Tibial nerve (tissue), 4 donors: ENCODE measurements at regions not wholly inside any gene's neighbourhood (a gene's known extent, or its start where the extent isn't known, plus 50 kb on each side); places are given as distances from the start of the nearest gene placed in this dataset.

Experiments
- EP300 ChIP-seq, 2 donors: sonication (generic); formaldehyde crosslinking; IDR thresholded peaks; one replicate each; pipeline ENCODE4 v1.6.1; 2017; ENCODE audit warnings: antibody characterized with exemption in 2 of 2, mild to moderate bottlenecking in 1 of 2
- POLR2A ChIP-seq, 2 donors: fragments of 450-650 bp; IDR thresholded peaks; one replicate each; pipeline ENCODE4 v1.6.1; 2017; ENCODE audit warnings: antibody characterized with exemption in 2 of 2, mild to moderate bottlenecking in 2 of 2, moderate library complexity in 2 of 2
- TF ChIP-seq, protein P1 (sequence below), 5 experiments: fragments of 200-600 bp in 3 of 5; fragments of 450-650 bp in 2 of 5; sonication (generic) in 3 of 5; IDR thresholded peaks; one replicate each; pipeline ENCODE4 v1.5.1; 2016 to 2019; ENCODE audit warnings: antibody characterized with exemption in 5 of 5, mild to moderate bottlenecking in 3 of 5, moderate library complexity in 2 of 5

DNA sequence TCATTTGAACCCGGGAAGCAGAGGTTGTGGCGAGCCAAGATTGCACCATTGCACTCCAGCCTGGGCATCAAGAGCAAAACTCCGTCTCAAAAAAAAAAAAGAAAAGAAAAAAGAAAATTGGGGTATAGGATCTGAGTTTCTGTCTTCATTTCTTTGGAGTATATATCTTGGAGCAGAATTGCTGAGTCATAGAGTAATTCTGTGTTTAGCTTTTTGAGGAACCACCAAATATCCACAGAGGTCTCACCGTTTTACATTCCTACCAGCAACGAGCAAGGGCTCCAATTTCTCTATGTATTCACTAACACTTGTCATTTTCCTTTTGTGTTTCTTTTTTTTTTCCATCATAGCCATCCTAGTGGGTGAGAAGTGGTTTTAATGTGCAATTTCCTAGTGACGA lies 87.6 kb upstream of the TEX51 start:
- TF ChIP-seq, protein P1, sequence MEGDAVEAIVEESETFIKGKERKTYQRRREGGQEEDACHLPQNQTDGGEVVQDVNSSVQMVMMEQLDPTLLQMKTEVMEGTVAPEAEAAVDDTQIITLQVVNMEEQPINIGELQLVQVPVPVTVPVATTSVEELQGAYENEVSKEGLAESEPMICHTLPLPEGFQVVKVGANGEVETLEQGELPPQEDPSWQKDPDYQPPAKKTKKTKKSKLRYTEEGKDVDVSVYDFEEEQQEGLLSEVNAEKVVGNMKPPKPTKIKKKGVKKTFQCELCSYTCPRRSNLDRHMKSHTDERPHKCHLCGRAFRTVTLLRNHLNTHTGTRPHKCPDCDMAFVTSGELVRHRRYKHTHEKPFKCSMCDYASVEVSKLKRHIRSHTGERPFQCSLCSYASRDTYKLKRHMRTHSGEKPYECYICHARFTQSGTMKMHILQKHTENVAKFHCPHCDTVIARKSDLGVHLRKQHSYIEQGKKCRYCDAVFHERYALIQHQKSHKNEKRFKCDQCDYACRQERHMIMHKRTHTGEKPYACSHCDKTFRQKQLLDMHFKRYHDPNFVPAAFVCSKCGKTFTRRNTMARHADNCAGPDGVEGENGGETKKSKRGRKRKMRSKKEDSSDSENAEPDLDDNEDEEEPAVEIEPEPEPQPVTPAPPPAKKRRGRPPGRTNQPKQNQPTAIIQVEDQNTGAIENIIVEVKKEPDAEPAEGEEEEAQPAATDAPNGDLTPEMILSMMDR (IDR thresholded peaks at IDR 0.05) = no peak
- TF ChIP-seq POLR2A (IDR thresholded peaks at IDR 0.05) (no peak), EP300 (IDR thresholded peaks at IDR 0.05) (no peak)
